Esophagus (tissue), 2 donors: ENCODE measurements at regions not wholly inside any gene's neighbourhood (a gene's known extent, or its start where the extent isn't known, plus 50 kb on each side); places are given as distances from the start of the nearest gene placed in this dataset.

Source experiments
- H3K27ac ChIP-seq, 2 donors: one replicate each; pipeline ENCODE4 v1.5.1; 2013; ENCODE audit warnings: low read depth in 2 of 2, mild to moderate bottlenecking in 2 of 2, inconsistent platforms in 1 of 2, low read length in 1 of 2, moderate library complexity in 1 of 2
- H3K27me3 ChIP-seq, 2 donors: one replicate each; pipeline ENCODE4 v1.6.1; 2013; ENCODE audit warnings: low read length in 2 of 2, control low read depth in 1 of 2, mild to moderate bottlenecking in 1 of 2; ENCODE audit not compliant: insufficient read depth in 2 of 2, control insufficient read depth in 1 of 2
- H3K36me3 ChIP-seq, 2 donors: one replicate each; pipeline ENCODE4 v1.6.1; 2013; ENCODE audit warnings: low read length in 1 of 2; ENCODE audit not compliant: control insufficient read depth in 2 of 2, insufficient read depth in 2 of 2
- H3K4me1 ChIP-seq, 2 donors: one replicate each; pipeline ENCODE4 v1.6.1; 2013; ENCODE audit warnings: low read length in 1 of 2; ENCODE audit not compliant: control insufficient read depth in 2 of 2, insufficient read depth in 2 of 2
- H3K4me3 ChIP-seq, 2 donors: one replicate each; pipeline ENCODE4 v1.5.1; 2013; ENCODE audit warnings: low read length in 2 of 2, mild to moderate bottlenecking in 2 of 2, low read depth in 1 of 2, moderate library complexity in 1 of 2
- H3K9me3 ChIP-seq, 2 donors: one replicate each; pipeline ENCODE4 v1.6.1; 2013; ENCODE audit warnings: mild to moderate bottlenecking in 2 of 2, low read depth in 1 of 2, low read length in 1 of 2, moderate library complexity in 1 of 2; ENCODE audit not compliant: control insufficient read depth in 2 of 2, insufficient read depth in 1 of 2
- WGBS, 2 donors: extraction: QIAGEN DNeasy Blood & Tissue Kit; methylation state at CpG; one replicate each; pipeline ENCODE4 v1.1.7; 2013; 5-methylcytosine and 5-hydroxymethylcytosine counted together
- donor health status: healthy with polysubstance abuse.
- donor health status: Bipolar disorder and iron deficiency.

DNA sequence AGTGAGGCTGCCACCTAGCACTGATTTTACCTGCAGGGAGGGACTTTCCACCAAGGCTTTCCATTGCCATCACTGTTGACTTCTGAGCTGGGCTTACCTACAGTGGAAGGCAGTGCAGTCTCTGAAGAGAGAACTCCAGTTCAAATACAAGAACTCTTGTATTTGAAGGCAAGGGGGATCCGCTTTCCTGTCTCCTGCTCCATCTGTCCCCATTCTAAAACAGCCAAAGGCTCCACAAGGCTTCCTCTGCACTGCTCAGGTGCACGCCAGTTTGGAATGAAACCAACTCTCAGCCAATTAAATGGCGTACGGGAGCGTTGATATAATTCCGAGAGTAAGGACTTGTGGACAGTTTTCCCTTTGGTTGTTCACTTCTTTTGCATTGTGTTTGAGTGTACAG lies 66.0 kb upstream of the CXCL14 start:
- no peak overlapping the region for H3K27ac ChIP-seq
- peaks cover 0 to 3% of the 10 kb centered on the region in 2 donors for H3K4me1 ChIP-seq
- H3K27me3 ChIP-seq, result peaks cover 0 to 3% of the 10 kb centered on the region in 2 donors
- WGBS, 2 donors, result 82 to 91% methylated on average over 6 of the region's 6 CpGs
- H3K36me3 ChIP-seq, result no peaks in the 10 kb centered on the region
- no peak overlapping the region for H3K4me3 ChIP-seq
- no peaks in the 10 kb centered on the region for H3K9me3 ChIP-seq

DNA sequence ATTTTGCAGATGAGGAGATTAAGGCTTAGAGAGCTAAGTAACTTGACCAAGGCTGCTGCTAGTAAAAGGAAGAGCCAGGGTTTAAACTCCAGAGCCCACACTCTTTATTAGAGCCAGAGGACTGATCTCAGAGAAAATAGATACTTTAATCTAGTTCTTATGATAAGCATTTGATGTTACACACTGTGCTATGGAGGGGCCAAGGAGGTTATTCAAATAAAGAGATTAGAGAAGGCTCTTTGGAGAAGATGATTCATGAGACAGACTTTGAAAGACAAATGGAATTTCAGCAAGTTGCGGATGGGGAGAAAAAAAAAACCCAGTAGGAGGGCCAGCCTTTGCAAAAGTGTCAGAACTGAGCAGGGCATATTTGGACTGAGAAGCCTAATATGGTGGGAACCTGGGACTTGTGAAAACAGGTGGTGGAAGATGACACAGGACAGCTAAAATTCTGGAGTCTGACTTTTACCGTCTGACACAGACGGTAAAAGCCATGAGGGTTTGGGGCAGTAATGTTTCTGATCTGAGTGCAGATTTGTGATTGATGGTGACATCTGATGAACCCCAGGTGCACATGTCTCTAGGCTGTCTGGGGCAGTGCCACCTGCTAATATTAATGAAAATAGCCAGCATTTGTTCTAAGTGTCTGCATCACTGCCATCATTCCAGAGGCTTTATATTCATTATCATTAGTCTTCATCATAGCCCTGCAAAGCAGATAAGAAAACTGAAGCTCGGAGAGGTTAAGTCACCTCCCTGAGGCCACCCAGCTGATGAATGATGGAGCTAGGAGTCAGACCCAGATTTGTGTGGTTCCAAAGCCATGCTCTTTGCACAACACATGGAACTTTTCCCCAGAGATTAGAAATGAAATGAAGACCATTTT lies 65.3 kb upstream of the CXCL14 start:
- WGBS, 2 donors, result 43 to 54% methylated on average over 4 of the region's 4 CpGs
- no peak overlapping the region for H3K4me3 ChIP-seq
- H3K27ac ChIP-seq, result no peak overlapping the region
- peaks cover 0 to 3% of the 10 kb centered on the region in 2 donors for H3K27me3 ChIP-seq
- H3K9me3 ChIP-seq, result no peaks in the 10 kb centered on the region
- H3K4me1 ChIP-seq, result peaks cover 0 to 3% of the 10 kb centered on the region in 2 donors
- H3K36me3 ChIP-seq, result no peaks in the 10 kb centered on the region

DNA sequence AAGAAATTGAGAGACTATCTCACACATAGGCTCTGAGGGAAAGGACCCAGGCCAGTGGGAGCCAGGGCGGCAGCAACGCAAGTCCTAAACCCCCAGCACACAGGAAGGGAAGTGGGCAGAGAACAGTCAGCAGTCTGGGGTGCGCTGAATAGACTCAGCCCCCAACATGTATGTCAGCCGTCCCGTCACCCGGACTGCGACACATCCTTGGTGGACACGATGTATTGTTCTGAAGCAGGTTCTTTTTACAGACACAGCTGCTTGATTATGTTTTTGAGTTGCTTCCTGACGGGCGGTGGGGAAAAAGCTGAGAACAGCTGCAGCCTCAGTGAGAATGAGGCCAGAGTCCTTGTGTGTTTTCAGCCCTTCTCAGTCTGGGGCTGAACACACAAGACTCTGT lies 64.1 kb upstream of the CXCL14 start:
- WGBS, 2 donors, result 91 to 92% methylated on average over 10 of the region's 10 CpGs
- Histone ChIP-seq H3K27ac (no peak overlapping the region), H3K9me3 (no peaks in the 10 kb centered on the region), H3K36me3 (no peaks in the 10 kb centered on the region), H3K4me1 (peaks cover 0 to 3% of the 10 kb centered on the region in 2 donors), H3K4me3 (no peak overlapping the region), H3K27me3 (peaks cover 0 to 3% of the 10 kb centered on the region in 2 donors)

DNA sequence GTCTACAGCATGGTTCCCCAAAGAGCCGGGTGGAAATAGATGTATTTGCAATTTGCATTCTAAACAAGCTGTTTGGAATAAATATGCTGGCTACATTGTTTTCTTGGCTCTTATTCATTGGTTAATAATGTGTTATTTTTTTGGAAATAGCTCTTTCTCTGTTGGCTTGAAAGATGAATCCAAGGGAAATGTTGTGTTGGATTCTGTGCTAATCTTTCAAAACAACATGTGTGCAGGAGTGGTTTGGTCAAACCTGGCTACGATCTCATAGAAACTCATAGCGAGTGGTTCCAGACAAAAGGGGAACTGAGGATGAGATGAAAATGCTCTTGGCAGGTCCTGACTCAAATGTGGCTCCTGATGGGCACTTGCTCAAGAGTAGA lies 63.7 kb upstream of the CXCL14 start:
- no peak overlapping the region for H3K27ac ChIP-seq
- H3K9me3 ChIP-seq, result no peaks in the 10 kb centered on the region
- no peaks in the 10 kb centered on the region for H3K36me3 ChIP-seq
- peaks cover 0 to 3% of the 10 kb centered on the region in 2 donors for H3K27me3 ChIP-seq
- H3K4me1 ChIP-seq, result peaks cover 0 to 3% of the 10 kb centered on the region in 2 donors
- WGBS, 2 donors, result 83% methylated on average over 3 of the region's 3 CpGs
- no peak overlapping the region for H3K4me3 ChIP-seq

DNA sequence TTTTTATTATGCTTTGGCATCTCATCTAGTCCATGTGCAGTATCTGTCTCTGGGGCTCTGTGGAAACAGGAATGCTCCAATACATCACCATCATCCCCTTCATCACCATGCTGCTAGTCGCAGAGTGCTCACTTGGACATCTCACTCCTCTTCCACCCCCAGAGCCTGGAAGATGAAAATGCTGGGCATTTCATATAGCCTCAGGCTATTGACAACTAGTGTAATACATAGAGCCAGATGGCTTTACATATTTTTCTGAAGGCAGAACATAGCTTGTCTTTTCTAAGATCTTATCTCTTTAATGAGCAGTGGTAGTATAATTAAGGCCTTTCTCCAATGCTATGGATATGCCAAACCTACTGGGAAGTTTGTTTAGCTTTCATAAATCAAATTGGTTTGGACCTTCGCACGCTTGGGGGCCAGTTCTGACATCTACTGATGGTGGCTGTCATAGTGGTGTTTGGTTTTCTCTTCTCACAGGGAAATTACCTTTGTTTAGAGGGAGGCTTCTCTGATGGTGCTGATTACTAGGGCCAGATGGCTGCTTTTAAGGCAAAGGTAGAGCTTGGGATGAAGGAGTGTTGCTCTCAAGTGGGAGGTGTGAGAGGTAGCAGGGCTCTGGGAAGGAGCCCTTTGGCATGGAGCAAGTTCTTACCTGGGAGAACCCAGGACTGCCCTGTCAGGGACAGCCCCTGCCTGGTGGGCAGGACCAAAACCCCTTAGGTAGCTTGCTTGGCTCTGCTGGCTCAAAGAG lies 63.1 kb upstream of the CXCL14 start:
- H3K4me1 ChIP-seq, result peaks cover 0 to 3% of the 10 kb centered on the region in 2 donors
- no peak overlapping the region for H3K4me3 ChIP-seq
- no peaks in the 10 kb centered on the region for H3K9me3 ChIP-seq
- 65 to 86% methylated on average over 3 of the region's 3 CpGs for WGBS, 2 donors
- H3K27ac ChIP-seq, result no peak overlapping the region
- peaks cover 0 to 3% of the 10 kb centered on the region in 2 donors for H3K27me3 ChIP-seq
- no peaks in the 10 kb centered on the region for H3K36me3 ChIP-seq

DNA sequence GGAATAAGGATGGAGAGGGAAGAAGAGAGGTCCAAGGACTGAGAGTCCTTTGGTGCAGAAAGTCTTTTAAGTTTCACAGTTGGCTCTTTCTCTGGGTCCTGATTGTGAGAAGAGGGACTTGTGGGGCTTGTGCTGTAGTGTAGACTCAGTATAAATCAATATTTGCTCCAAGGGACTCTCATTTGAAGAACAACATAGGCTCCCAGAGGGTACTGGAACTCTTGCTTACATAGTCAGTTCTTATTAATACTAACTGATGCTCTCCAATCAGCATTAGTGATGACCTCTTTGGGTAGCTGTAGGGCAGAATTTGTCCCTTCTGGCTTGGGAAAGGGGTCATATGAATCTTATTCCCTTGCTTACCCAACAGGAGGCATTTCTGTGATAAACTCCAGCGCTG lies 62.5 kb upstream of the CXCL14 start:
- H3K36me3 ChIP-seq, result no peaks in the 10 kb centered on the region
- WGBS, 2 donors, result 79 to 90% methylated on average over 1 of the region's 1 CpG

DNA sequence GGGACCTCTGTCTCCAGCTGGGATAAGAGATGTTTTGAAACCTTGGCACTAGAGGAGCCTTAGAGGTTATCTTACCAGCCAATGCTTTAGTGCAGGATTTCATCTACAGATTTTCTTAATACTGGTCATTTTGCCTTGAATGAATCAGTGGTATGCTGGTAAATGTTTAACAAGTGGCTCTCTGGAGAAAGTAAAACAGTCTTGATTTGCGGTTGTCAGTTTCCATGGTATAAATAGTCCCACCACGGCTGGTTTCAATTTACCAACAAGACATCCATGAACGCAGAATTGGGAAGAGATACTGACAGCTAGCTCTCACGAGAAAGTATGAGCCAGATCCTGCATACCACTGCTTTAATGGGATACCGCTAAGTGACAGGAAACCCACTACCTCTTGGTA lies 56.7 kb upstream of the CXCL14 start:
- Histone ChIP-seq H3K27ac (no peak overlapping the region), H3K27me3 (no peaks in the 10 kb centered on the region), H3K36me3 (no peaks in the 10 kb centered on the region), H3K9me3 (no peaks in the 10 kb centered on the region), H3K4me1 (no peaks in the 10 kb centered on the region), H3K4me3 (no peak overlapping the region)
- WGBS, 2 donors, result 76 to 87% methylated on average over 5 of the region's 5 CpGs

More for the DNA sequence above, 62.5 kb upstream of the CXCL14 start:
- Histone ChIP-seq H3K4me3 (no peak overlapping the region), H3K27ac (no peak overlapping the region), H3K9me3 (no peaks in the 10 kb centered on the region), H3K4me1 (peaks cover 0 to 3% of the 10 kb centered on the region in 2 donors), H3K27me3 (peaks cover 0 to 3% of the 10 kb centered on the region in 2 donors)

DNA sequence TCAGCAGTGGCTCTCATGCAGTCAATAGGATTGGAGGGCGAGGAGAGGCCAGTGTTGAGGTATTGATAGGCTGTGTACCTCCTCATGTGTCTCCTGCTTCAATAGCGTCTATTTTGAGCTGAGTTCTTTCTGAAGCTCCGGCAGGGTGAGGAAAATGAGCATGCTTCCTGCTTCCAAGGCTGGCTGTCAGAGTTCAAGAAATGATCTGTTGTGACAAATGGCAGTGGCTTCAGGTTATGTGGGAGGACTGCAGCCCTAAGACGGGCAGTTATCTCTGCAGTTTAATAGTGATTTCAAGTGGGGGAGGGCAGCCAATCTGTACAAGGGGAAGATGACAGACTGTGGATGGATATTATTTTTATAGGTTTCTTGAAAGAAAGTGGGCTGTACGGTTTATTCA lies 54.0 kb upstream of the CXCL14 start:
- no peak overlapping the region for H3K4me3 ChIP-seq
- H3K9me3 ChIP-seq, result no peaks in the 10 kb centered on the region
- no peaks in the 10 kb centered on the region for H3K4me1 ChIP-seq
- H3K36me3 ChIP-seq, result no peaks in the 10 kb centered on the region
- WGBS, 2 donors, result 74 to 76% methylated on average over 5 of the region's 5 CpGs
- no peaks in the 10 kb centered on the region for H3K27me3 ChIP-seq
- H3K27ac ChIP-seq, result no peak overlapping the region

DNA sequence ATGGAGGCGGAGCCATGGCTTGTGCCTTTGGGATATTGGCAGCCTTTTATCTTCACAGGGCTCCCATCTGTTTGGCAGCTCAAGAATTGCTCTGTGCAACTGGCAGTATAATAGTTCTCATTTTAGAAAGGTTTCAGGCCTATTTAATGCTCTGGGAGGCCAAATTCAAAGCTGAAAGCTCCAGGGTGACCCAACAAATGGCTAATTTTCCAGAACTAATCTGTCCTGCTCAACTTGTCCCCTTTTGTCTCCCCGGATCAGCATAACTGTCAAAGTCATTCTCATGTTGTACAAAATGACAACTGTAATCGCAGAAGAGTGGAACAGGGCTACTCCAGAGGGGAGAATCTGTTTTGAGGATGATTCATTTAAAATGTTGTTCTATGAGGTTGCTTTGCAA lies 52.6 kb upstream of the CXCL14 start:
- Histone ChIP-seq H3K27me3 (no peaks in the 10 kb centered on the region), H3K4me1 (no peaks in the 10 kb centered on the region), H3K9me3 (no peaks in the 10 kb centered on the region), H3K27ac (no peak overlapping the region), H3K4me3 (no peak overlapping the region), H3K36me3 (no peaks in the 10 kb centered on the region)
- WGBS, 2 donors, result 75 to 89% methylated on average over 3 of the region's 3 CpGs
